ENCODE measurements at regions not wholly inside any gene's neighbourhood (a gene's known extent, or its start where the extent isn't known, plus 50 kb on each side); places are given as distances from the start of the nearest gene placed in this dataset.

DNA sequence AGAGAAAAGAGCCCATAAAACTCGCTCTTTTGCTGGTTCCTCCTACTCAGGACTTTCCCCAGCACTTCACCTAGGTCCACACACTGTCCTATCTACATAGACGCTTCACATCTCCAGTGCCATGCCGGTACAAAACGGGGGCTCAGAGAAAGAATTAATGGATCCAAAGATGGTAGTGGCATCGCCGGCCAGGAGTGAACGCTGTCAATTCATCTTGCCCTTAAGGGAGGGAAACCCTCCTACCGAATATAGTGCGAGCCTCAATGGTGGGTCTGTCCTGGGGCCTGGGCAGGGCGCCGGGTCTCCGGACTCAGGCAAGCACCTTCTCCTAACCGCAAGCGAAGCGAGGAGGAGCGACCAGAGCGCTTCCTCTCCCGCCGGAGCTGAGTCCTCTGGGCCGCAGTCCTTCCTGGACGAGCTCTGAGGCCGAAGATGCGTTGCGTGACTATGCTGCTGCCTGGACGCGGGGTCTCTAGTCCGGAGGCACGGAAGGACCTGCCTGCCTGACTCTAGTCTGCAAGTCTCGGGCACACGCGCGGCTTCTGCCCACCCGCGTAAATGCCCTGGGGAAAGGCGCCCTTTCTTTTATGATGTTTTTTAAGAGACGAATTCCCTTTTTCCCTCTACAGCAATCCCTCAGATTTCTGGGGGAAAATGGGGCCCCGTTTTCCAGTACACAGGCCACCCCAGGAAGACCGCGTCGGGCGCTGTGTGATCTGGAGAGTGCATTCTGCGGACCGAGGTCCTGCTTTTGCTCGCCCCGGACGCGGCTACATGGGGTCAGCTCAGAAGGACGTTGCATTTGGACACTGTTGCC is 100.1 kb upstream of the PRDM1 start:
- TF ChIP-seq, protein P1, sequence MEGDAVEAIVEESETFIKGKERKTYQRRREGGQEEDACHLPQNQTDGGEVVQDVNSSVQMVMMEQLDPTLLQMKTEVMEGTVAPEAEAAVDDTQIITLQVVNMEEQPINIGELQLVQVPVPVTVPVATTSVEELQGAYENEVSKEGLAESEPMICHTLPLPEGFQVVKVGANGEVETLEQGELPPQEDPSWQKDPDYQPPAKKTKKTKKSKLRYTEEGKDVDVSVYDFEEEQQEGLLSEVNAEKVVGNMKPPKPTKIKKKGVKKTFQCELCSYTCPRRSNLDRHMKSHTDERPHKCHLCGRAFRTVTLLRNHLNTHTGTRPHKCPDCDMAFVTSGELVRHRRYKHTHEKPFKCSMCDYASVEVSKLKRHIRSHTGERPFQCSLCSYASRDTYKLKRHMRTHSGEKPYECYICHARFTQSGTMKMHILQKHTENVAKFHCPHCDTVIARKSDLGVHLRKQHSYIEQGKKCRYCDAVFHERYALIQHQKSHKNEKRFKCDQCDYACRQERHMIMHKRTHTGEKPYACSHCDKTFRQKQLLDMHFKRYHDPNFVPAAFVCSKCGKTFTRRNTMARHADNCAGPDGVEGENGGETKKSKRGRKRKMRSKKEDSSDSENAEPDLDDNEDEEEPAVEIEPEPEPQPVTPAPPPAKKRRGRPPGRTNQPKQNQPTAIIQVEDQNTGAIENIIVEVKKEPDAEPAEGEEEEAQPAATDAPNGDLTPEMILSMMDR (IDR thresholded peaks at IDR 0.05; ENCODE audit: low read depth, low read length) = no peak
- no peak for TF ChIP-seq EZH2phosphoT487 (IDR thresholded peaks at IDR 0.05; ENCODE audit: low read depth)
